Ovary (tissue), 3 donors: ENCODE measurements at regions not wholly inside any gene's neighbourhood (a gene's known extent, or its start where the extent isn't known, plus 50 kb on each side); places are given as distances from the start of the nearest gene placed in this dataset.

Experiments used
- CTCF ChIP-seq, 3 donors: fragments of 450-650 bp in 2 of 3; fragments of 200-600 bp in 1 of 3; IDR thresholded peaks; one replicate each; pipeline versions ENCODE4 v1.5.1 to v1.8.0; 2016 to 2022; ENCODE audit warnings: antibody characterized with exemption in 3 of 3, mild to moderate bottlenecking in 1 of 3
- EP300 ChIP-seq: sonication (generic); formaldehyde crosslinking; IDR thresholded peaks from one replicate; pipeline ENCODE4 v1.6.1; 2017; ENCODE audit warnings: antibody characterized with exemption
- POLR2A ChIP-seq: fragments of 450-650 bp; IDR thresholded peaks from one replicate; pipeline ENCODE4 v1.6.1; 2017; ENCODE audit warnings: antibody characterized with exemption, mild to moderate bottlenecking, moderate library complexity
- donor health status: DM: no; HTN: no; CAD: no.

DNA sequence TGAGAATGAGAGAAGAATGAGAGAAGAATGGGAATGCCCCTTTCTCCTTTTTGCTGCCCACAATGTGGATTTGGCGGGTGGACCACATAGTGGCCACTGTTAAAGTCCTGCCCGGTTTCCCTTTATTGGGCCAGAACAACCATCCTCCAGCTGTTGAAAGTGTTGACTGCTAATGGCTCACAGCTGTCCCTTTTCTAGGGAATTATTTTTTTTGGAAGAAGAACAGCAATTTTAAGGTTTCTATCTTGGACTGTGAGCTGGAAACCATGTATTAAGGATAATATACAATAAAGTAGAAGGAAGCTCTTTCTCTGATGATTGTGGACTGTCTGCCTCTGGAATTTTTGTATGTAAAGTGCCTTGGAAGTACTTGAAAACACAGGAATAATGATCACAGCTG lies 185.9 kb downstream of the DMRT2 start:
- no peak for TF ChIP-seq CTCF (IDR thresholded peaks at IDR 0.05)
- no peak for TF ChIP-seq POLR2A
- TF ChIP-seq EP300 = no peak
